ENCODE measurements at regions not wholly inside any gene's neighbourhood (a gene's known extent, or its start where the extent isn't known, plus 50 kb on each side); places are given as distances from the start of the nearest gene placed in this dataset.

GRCh38 chr17:27233776-27234175, 60.1 kb upstream of the WSB1 start:
- no peaks in the 10 kb centered on the region for H3K27me3 ChIP-seq
- 54% methylated on average over 5 of the region's 5 CpGs for WGBS
- no peaks in the 10 kb centered on the region for H3K4me1 ChIP-seq
- no peak overlapping the region for H3K4me3 ChIP-seq
- TF ChIP-seq POLR2A (IDR thresholded peaks at IDR 0.05) (no peak), CTCF (IDR thresholded peaks at IDR 0.05) (no peak), POLR2AphosphoS5 (IDR thresholded peaks at IDR 0.05) (no peak), EP300 (IDR thresholded peaks at IDR 0.05) (no peak)
- no peaks in the 10 kb centered on the region for H3K9me3 ChIP-seq
- DNase-seq (ENCODE audit: low spot score in 2 of 2) = no peak
- no peak overlapping the region for H3K27ac ChIP-seq
- H3K36me3 ChIP-seq = no peaks in the 10 kb centered on the region

DNA sequence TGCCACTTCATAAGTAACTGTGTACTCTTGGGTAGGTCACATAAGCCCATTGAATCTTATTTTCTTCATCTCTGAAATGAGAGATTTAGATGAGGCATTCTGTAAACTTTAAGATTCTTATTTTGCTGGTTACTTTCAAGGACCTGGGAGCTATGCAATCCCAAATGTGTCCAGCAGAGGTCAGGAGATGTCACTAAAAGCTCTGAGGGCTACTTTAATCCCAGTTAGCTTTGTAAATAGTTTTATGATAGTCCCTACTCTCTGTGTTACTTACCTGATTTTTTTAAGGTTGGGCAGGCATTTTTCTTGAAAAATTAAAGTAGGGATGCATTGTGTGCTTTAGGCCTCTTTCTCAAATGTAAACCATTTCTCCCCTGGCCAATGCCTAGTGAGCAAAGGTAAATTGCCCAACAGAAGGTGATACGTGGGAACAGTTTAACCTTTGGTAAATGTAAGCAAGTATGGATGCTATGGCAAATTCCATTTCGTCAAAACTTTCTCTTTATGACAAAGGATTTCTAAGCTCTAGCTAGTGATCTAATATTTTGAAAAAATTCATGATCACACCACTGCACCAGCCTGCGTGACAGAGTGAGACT, 57.1 kb upstream of the WSB1 start:
- TF ChIP-seq CTCF (IDR thresholded peaks at IDR 0.05) (peak; percentile 82 to 87), POLR2AphosphoS5 (IDR thresholded peaks at IDR 0.05) (no peak)

DNA sequence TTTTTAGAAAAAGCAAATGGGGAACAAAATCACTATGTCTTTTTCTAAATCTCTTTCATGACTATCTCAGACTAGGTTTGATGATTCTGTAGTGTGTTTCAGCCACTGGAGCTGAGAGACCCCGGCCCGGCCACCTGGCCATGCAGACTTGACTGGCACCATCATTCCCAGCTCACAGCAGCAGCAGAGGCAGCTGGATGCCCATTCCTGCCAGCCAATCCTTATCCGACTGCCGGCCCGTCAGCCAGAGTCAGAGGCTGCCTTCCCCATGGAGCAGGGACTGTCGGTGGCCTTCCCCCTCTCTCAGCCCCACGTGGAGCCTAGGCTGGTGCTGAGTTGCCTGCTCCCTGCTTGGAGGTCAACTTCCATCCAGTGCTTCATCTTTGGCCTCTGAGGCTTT, 56.0 kb upstream of the WSB1 start:
- Histone ChIP-seq H3K4me3 (no peak overlapping the region), H3K4me1 (peaks cover 21% of the 10 kb centered on the region), H3K9me3 (no peaks in the 10 kb centered on the region), H3K27ac (no peak overlapping the region), H3K36me3 (no peaks in the 10 kb centered on the region), H3K27me3 (no peaks in the 10 kb centered on the region)
- DNase-seq (ENCODE audit: low spot score in 2 of 2) = no peak
- WGBS = 96% methylated on average over 6 of the region's 7 CpGs
- TF ChIP-seq CTCF (IDR thresholded peaks at IDR 0.05) (no peak), POLR2A (IDR thresholded peaks at IDR 0.05) (no peak), POLR2AphosphoS5 (IDR thresholded peaks at IDR 0.05) (no peak), EP300 (IDR thresholded peaks at IDR 0.05) (no peak)

More for the DNA sequence above, 57.1 kb upstream of the WSB1 start:
- Histone ChIP-seq H3K36me3 (no peaks in the 10 kb centered on the region), H3K27me3 (no peaks in the 10 kb centered on the region), H3K9me3 (no peaks in the 10 kb centered on the region), H3K4me1 (peaks cover 11% of the 10 kb centered on the region), H3K4me3 (no peak overlapping the region), H3K27ac (no peak overlapping the region)
- peak in 1 of 2 donors; percentile 83 for DNase-seq (ENCODE audit: low spot score in 2 of 2)
- 66% methylated on average over 3 of the region's 3 CpGs for WGBS

DNA sequence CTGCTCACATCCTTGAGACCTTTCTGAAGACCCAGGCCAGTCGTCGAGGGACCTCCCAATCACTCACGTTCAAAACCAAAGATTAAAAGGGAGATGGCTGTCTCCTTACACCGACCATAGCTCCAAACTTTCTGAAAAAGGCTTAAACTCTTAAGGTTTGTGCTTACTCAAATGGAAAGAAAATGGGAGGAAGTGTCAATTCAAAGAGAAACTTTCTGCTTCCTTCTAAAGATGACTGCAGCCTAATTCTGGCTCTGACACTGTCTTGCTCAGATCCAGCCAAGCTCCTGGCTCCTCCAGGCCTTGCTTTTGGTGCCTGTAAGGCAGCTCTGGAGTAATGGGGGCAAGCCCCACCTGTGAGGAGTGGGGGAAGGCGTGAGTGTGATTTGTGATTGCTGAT, 54.9 kb upstream of the WSB1 start:
- Histone ChIP-seq H3K9me3 (no peaks in the 10 kb centered on the region), H3K27me3 (no peaks in the 10 kb centered on the region), H3K4me1 (peaks cover 26% of the 10 kb centered on the region), H3K36me3 (no peaks in the 10 kb centered on the region), H3K27ac (no peak overlapping the region), H3K4me3 (no peak overlapping the region)
- TF ChIP-seq CTCF (IDR thresholded peaks at IDR 0.05) (no peak), POLR2AphosphoS5 (IDR thresholded peaks at IDR 0.05) (no peak), POLR2A (IDR thresholded peaks at IDR 0.05) (no peak), EP300 (IDR thresholded peaks at IDR 0.05) (no peak)
- WGBS = 81% methylated on average over 5 of the region's 5 CpGs
- DNase-seq (ENCODE audit: low spot score in 2 of 2) = no peak

DNA sequence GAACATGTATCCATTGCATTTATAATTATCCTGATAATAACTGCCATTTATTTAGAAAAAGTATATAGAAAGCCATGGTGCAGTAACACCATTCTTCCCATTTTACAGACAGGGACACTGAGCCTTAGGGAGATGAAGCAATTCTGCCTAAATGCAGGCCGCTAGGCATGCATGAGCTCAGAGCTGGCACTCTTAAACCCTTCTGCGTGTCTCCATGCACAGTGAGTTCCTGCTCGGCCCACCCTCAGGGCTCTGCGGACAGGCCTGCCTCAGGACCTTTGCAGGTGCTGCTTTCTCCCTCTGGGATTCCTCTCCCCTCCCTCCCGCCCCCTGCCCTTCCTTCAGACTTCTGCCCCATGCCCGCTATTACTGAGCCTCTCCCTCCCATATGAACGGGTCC, 54.3 kb upstream of the WSB1 start:
- no peak for DNase-seq (ENCODE audit: low spot score in 2 of 2)
- no peak overlapping the region for H3K27ac ChIP-seq
- H3K4me1 ChIP-seq = peaks cover 31% of the 10 kb centered on the region
- no peak overlapping the region for H3K4me3 ChIP-seq
- H3K36me3 ChIP-seq = no peaks in the 10 kb centered on the region
- H3K9me3 ChIP-seq = no peaks in the 10 kb centered on the region
- WGBS = 86% methylated on average over 7 of the region's 7 CpGs
- no peaks in the 10 kb centered on the region for H3K27me3 ChIP-seq
- TF ChIP-seq EP300 (IDR thresholded peaks at IDR 0.05) = no peak
- TF ChIP-seq POLR2A (IDR thresholded peaks at IDR 0.05) = no peak
- TF ChIP-seq POLR2AphosphoS5 (IDR thresholded peaks at IDR 0.05) = no peak
- TF ChIP-seq CTCF (IDR thresholded peaks at IDR 0.05) = no peak
